Nucleus accumbens (tissue), 56 donors: ENCODE measurements at regions not wholly inside any gene's neighbourhood (a gene's known extent, or its start where the extent isn't known, plus 50 kb on each side); places are given as distances from the start of the nearest gene placed in this dataset.
A peak's percentile ranks its signal among the peaks of the same experiment; 100 is the strongest.
"Not testable (repeated sequence)": the region's sequence is repeated elsewhere in the genome, so short reads cannot be mapped to it uniquely, and the experiment has no call there.

Experiments used
- DNase-seq, 56 donors: peaks; one replicate each; lab custom pipeline; 2025; lab: John Stamatoyannopoulos, UW

GRCh38 chr1:68777851-68778250, 281.0 kb upstream of the DEPDC1 start:
- DNase-seq, result no peak

GRCh38 chr1:68779841-68780240, 283.0 kb upstream of the DEPDC1 start:
- not testable (repeated sequence) for DNase-seq

GRCh38 chr1:68780919-68781318, 284.0 kb upstream of the DEPDC1 start:
- DNase-seq, result no peak

- DNase-seq, result no peak
Measured at GRCh38 chr1:68782890-68783289, 286.0 kb upstream of the DEPDC1 start.

- DNase-seq, result no peak
Measured at GRCh38 chr1:68785328-68785727, 288.4 kb upstream of the DEPDC1 start.

- DNase-seq, result no peak
Measured at GRCh38 chr1:68788762-68789161, 291.9 kb upstream of the DEPDC1 start.

GRCh38 chr1:68791800-68792199, 294.9 kb upstream of the DEPDC1 start:
- no peak for DNase-seq

GRCh38 chr1:68795956-68796355, 299.1 kb upstream of the DEPDC1 start:
- DNase-seq, result no peak

GRCh38 chr1:68796888-68797287, 300.0 kb upstream of the DEPDC1 start:
- DNase-seq, result no peak

- no peak for DNase-seq
Measured at GRCh38 chr1:68798071-68798470, 301.2 kb upstream of the DEPDC1 start.

GRCh38 chr1:68799096-68799495, 302.2 kb upstream of the DEPDC1 start:
- no peak for DNase-seq

GRCh38 chr1:68800182-68800581, 303.3 kb upstream of the DEPDC1 start:
- no peak for DNase-seq

GRCh38 chr1:68801440-68801839, 304.6 kb upstream of the DEPDC1 start:
- no peak for DNase-seq

GRCh38 chr1:68805097-68805641, 308.3 kb upstream of the DEPDC1 start:
- no peak for DNase-seq

GRCh38 chr1:68808351-68808750, 311.5 kb upstream of the DEPDC1 start:
- no peak for DNase-seq

- peak in 11 of 56 donors; percentile 2 to 32 (median 6) for DNase-seq
Measured at GRCh38 chr1:68811806-68812205, 314.9 kb upstream of the DEPDC1 start.

- no peak for DNase-seq
Measured at GRCh38 chr1:68812333-68812732, 315.5 kb upstream of the DEPDC1 start.

GRCh38 chr1:68814067-68814466, 317.2 kb upstream of the DEPDC1 start:
- peak in 13 of 56 donors; percentile 2 to 47 (median 16) for DNase-seq

GRCh38 chr1:68815632-68816031, 318.8 kb upstream of the DEPDC1 start:
- no peak for DNase-seq

- DNase-seq, result not testable (repeated sequence)
Measured at GRCh38 chr1:68817505-68818210, 320.8 kb upstream of the DEPDC1 start.

- DNase-seq, result peak in 5 of 56 donors; percentile 1 to 11 (median 3)
Measured at GRCh38 chr1:68819190-68819829, 322.4 kb upstream of the DEPDC1 start.

- DNase-seq, result no peak
Measured at GRCh38 chr1:68820151-68820550, 323.3 kb upstream of the DEPDC1 start.
